GM18511 (cell line): ENCODE measurements at regions not wholly inside any gene's neighbourhood (a gene's known extent, or its start where the extent isn't known, plus 50 kb on each side); places are given as distances from the start of the nearest gene placed in this dataset.
"Not testable (repeated sequence)": the region's sequence is repeated elsewhere in the genome, so short reads cannot be mapped to it uniquely, and the experiment has no call there.

Source experiments
- ATAC-seq: cut with Tn5 transposase; IDR thresholded peaks from one replicate; pipeline ENCODE4 v1.9.1; 2021; ENCODE audit warnings: mild to moderate bottlenecking, moderate library complexity; ENCODE audit not compliant: unreplicated experiment

- ATAC-seq = not testable (repeated sequence)
Measured at GRCh38 chrX:124181515-124181914, 150.9 kb upstream of the TEX13D start.

- no peak for ATAC-seq
Measured at GRCh38 chrX:124190440-124190839, 142.0 kb upstream of the TEX13D start.

- no peak for ATAC-seq
Measured at GRCh38 chrX:124194199-124194598, 138.3 kb upstream of the TEX13D start.

DNA sequence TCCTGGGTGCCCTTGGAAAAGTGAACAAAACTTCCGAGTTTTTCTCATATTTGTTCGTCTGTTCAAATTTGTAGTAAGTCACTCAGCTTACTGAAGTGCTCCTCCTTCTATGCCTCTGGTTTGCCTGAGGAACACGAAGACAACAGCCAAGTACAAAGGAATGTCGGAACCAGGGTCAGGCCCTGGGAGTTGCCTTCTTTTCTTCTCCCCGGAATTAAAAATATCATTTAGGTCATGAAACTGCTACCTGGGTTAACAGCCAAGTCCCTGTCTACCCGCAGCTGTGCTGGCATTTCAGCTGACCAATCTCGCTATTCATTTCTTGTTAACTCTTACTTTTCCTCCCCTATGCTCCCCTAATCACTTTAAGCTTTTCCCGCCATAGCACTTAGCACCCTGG lies 137.6 kb upstream of the TEX13D start:
- ATAC-seq = no peak

GRCh38 chrX:124203311-124203710 lies 129.1 kb upstream of the TEX13D start:
- no peak for ATAC-seq

GRCh38 chrX:124208660-124209059 lies 123.8 kb upstream of the TEX13D start:
- ATAC-seq = no peak

GRCh38 chrX:124209792-124210576 lies 122.5 kb upstream of the TEX13D start:
- no peak for ATAC-seq

GRCh38 chrX:124211312-124211942 lies 121.0 kb upstream of the TEX13D start:
- peak; percentile 79 for ATAC-seq

DNA sequence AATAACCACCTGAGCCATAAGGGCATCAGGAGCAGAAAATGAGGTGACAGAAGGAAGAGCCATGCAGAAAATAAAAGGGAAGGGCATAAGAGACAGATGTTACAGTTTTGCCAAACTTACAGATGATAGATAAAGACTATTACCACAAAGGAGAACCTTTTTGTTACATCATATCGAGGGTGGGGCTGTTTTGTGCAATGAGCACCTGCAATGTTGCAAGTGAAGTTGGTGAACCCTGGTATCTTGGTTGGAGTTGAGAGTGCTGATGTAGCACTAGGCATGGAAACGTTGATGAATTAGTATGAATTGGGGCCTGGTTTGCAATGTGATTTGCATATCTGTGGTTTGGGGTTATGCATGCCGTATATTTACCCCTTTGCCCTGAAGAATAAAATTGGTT lies 119.8 kb upstream of the TEX13D start:
- no peak for ATAC-seq

DNA sequence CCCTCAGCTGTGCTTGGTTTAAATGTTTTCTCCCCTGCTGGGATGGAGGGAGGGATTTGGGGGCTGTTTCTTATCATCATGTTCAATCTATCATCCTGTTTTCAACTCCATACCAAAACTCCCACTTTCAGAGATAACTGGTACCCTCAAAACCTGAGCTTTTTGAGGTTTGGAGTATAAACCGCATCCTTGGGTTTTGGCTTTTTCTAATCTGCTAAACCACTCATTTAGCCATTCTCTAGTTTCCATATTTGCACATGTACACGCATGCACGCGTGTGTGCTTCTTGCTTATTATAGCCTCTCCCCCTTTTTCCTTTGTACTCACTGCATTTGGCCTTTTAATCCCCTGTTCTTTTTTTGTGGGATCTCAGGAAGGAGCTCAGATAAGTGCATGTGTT lies 116.7 kb upstream of the TEX13D start:
- ATAC-seq = no peak

DNA sequence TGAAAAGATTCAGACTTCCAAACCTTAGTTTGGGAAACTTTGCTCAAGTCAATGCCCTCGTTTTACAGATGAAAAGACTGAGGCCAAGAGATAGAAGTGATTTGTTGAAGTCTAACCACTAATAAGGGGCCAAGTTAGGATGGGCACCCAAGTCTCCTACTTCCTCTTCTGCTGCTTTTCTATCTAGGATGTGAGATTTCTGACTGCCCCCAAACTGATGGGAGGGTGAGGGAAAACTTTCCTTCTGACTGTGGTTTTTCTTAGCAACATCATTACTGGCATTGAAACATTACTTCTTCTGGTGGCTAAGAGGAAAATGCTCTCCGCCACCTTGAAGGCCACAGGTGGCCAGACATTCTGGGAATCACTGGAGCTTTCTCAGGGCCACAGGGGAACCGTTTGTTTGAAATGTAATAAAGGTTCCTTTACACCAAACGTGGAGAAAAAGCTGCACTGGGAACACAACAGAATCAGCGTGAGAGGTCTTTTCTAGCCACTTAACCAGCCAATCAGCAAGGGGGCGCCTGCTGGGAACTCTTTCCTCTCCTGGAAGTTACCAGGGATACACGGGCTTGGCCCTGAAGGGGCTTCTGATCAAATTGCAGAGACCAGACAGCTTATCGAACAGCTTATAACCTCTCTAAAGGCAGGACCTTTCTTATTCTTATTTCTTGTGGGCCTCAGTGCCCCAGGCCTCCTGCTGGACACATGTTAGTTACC lies 115.9 kb upstream of the TEX13D start:
- no peak for ATAC-seq

DNA sequence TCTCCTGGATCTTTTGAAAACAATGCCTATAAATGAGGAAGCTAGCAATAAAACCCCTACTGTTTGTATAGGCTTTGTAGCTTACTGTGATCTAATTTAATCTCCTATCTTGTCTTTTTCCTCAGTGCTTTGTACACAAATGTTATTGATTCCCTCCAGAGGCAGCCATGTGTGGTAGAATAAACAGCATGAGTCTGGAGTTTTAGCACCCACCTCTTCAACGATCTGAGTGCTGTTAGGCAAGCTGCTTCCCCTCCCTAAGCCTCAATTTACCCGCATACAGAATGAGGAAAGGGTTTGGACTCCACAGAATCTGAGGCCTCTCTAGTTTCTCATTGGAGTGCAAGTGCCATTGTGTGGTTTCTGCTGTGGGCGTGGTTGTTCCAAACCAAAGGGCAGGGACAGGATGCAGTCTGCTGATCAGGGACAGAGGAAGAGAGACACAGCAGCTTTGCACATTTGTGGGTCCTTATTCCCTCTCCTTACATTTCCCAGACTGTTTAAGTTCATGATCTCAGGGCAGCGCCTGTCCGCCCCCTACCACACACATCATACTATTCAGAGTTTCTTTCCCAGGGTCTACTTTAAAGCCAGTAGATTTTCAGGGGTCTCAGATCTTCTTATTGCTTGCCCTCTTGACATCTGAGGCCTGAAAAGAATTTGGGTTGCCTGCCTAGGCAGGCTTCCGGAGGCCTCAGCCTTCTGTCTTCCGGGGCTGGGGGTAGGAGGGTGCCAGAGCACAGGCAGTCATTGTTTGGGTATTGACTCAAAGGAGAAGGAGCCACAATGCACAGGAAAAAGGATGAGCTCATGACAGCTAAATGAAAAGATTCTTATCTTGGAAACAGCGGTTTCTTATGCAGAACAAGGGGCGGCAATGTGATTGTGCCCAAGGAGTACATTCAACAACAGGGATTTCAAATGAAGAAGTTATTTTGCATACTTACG lies 114.9 kb upstream of the TEX13D start:
- ATAC-seq = peak; percentile 82

DNA sequence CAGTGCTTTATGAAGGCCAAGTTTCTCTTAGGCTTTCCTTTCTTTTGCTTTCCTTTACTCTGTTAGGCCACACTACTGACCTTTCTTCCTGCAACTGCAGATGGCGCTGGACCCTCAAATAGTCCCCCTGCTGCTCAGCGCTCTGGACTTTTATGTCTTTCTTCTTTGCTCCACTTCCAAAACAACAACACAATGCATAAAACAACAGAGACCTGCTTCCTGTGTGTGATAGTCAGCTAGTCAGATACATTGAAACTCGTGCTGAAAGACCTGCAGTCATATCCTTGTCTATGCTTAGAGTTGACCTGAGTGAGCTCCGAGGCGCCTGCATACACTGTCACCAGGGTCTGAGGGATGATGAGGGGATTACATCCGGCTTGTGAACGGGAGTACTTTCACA lies 108.9 kb upstream of the TEX13D start:
- no peak for ATAC-seq

DNA sequence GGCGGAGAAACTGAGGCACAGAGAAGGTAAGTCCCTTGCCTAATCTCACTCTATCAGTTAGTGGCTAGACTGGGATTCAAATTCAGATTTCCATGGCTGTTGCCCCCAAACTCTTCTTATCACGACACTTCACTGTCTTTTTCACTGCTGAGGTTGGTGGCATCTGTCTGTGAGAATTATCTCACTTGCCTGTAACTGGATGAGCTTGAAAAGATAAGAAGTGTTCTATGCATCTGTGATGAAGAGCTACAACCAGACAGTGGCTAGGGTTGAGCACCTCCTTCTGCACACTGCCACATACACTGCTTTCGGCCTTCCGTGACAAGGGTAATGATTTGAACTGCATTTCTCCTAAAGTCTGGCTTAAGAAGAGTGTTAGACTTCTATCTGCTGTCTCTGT lies 107.9 kb upstream of the TEX13D start:
- ATAC-seq = no peak

DNA sequence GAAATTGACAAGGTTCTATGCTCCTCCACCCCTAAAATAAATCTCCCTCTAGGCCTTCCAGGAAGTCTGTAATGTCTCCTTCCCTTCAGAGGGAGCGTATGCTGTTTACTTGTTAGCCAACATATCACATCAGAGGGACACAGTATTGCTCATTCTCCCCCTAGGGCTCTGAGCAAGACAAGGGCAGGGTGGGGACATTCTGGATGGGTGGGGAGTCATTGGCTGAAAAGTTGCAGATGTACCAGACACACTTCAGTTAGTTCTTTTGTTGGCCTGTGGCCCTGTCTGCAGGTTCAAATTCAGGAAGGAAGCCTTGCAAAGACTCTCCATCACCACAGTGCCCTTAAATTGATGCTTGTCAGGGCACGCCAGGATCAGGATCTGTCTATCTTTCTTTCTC lies 106.3 kb upstream of the TEX13D start:
- ATAC-seq = no peak

- ATAC-seq = no peak
Measured at GRCh38 chrX:124228849-124229248, 103.6 kb upstream of the TEX13D start.

- ATAC-seq = no peak
Measured at GRCh38 chrX:124229374-124229773, 103.1 kb upstream of the TEX13D start.

GRCh38 chrX:124230655-124231450 lies 101.6 kb upstream of the TEX13D start:
- ATAC-seq = no peak

- ATAC-seq = no peak
Measured at GRCh38 chrX:124231451-124231759, 101.1 kb upstream of the TEX13D start.

DNA sequence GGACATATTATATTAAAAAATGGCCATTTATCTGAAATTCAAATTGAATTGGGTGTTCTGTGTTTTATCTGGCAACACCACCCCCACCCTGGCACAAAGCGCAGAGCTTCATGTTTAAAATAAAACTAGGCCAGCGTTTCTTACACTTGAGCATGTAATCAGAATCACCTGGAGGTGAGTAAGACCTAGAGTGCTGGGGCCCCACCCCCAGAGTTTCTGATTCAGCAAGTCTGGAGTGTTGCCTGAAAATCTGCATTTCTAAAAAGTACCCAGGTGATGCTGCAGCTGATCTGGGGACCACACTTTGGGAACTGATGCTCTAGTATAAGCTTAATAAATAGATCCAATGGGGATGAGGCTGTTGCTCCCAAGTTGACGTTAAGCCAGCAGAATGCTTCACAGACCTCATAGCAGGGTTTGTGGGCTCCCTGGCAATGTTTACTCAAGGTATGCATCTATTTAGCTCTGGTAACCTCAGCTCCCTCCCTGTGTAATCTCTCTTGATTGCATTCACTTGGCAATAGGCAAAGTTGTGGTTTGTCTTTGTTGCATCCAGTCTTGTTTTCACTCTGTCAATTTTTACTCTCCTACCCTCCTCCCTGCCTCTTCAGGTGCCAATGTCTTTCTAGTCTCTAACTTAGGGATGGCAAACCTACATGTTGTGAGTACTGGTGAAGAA lies 99.8 kb upstream of the TEX13D start:
- peak; percentile 82 for ATAC-seq
